ENCODE measurements at regions not wholly inside any gene's neighbourhood (a gene's known extent, or its start where the extent isn't known, plus 50 kb on each side); places are given as distances from the start of the nearest gene placed in this dataset.

DNA sequence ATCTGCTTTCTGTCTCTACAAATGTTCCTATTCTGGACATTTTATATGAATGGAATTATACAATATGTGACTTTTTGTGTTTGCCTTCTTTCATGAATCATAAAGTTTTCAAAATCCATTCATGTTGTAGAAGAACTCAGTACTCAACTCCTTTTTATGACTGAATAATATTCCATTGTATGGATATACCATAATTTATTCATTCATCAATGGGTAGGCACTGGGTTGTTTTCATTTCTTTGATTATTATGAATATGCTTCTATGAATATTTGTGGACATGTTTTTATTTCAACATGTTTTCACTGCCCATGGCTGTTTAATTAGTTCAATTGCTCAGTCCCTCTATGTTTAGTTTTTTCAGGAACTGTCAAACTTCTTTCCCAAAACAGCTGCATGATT, 76.5 kb upstream of the GTSF1L start:
- Mint-ChIP-seq H3K27me3 (ENCODE audit: unreplicated experiment) (peaks cover 2% of the 10 kb centered on the region), H3K4me3 (ENCODE audit: unreplicated experiment) (no peak overlapping the region), H3K27ac (ENCODE audit: unreplicated experiment) (no peak overlapping the region), H3K4me1 (ENCODE audit: unreplicated experiment) (no peaks in the 10 kb centered on the region), H3K36me3 (ENCODE audit: low read depth, unreplicated experiment) (no peaks in the 10 kb centered on the region), H3K9me3 (ENCODE audit: unreplicated experiment) (no peaks in the 10 kb centered on the region)
- TF ChIP-seq, protein P1, sequence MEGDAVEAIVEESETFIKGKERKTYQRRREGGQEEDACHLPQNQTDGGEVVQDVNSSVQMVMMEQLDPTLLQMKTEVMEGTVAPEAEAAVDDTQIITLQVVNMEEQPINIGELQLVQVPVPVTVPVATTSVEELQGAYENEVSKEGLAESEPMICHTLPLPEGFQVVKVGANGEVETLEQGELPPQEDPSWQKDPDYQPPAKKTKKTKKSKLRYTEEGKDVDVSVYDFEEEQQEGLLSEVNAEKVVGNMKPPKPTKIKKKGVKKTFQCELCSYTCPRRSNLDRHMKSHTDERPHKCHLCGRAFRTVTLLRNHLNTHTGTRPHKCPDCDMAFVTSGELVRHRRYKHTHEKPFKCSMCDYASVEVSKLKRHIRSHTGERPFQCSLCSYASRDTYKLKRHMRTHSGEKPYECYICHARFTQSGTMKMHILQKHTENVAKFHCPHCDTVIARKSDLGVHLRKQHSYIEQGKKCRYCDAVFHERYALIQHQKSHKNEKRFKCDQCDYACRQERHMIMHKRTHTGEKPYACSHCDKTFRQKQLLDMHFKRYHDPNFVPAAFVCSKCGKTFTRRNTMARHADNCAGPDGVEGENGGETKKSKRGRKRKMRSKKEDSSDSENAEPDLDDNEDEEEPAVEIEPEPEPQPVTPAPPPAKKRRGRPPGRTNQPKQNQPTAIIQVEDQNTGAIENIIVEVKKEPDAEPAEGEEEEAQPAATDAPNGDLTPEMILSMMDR (IDR thresholded peaks at IDR 0.05; ENCODE audit: unreplicated experiment) = no peak
- DNase-seq (ENCODE audit: low spot score) = no peak

DNA sequence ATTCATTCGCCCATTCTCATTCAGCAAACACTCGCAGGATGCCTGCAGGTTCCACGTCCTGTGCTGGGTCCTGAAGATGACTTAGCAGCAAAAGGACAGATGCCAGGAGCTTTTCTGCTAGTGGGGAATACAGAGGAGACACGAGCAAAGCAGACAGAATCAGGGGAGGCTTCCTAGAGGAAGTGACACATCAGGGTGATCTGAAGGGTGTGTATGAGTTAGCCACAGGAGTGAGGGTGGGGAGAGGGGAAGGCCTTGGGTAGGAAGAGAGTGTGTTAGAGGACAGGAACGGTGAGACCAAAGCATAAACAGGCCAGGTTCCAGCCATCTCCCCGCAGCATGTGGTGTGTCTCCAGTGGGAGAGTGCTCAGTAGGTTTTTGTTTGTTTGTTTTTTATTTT, 73.4 kb upstream of the GTSF1L start:
- TF ChIP-seq, protein P1 (IDR thresholded peaks at IDR 0.05; ENCODE audit: unreplicated experiment) = no peak
- no peak overlapping the region for H3K27ac Mint-ChIP-seq (ENCODE audit: unreplicated experiment)
- no peak overlapping the region for H3K4me3 Mint-ChIP-seq (ENCODE audit: unreplicated experiment)
- no peaks in the 10 kb centered on the region for H3K9me3 Mint-ChIP-seq (ENCODE audit: unreplicated experiment)
- no peak for DNase-seq (ENCODE audit: low spot score)
- peaks cover 3% of the 10 kb centered on the region for H3K36me3 Mint-ChIP-seq (ENCODE audit: low read depth, unreplicated experiment)
- H3K4me1 Mint-ChIP-seq (ENCODE audit: unreplicated experiment) = no peaks in the 10 kb centered on the region
- H3K27me3 Mint-ChIP-seq (ENCODE audit: unreplicated experiment) = peaks cover 3% of the 10 kb centered on the region

DNA sequence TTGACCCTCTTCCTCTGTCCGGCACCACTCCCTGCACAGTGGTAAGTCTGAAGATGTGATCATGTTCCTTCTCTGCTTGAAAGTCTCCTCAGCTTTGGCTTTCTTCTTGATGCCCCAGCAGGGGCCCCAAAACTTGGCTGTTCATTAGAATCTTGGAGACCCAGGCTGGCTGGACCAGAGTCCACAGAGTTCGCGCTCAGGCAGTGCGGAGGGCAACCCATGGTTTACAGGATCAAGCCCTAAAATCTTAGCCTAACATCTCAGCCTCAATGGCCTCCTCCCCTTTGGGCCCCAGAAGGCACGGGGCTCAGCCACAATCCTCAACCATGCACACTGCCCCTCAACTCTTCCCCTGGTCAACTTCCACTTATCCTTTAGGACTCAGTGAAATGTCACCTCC, 72.9 kb upstream of the GTSF1L start:
- no peak overlapping the region for H3K27ac Mint-ChIP-seq (ENCODE audit: unreplicated experiment)
- H3K36me3 Mint-ChIP-seq (ENCODE audit: low read depth, unreplicated experiment) = peaks cover 3% of the 10 kb centered on the region
- peaks cover 3% of the 10 kb centered on the region for H3K27me3 Mint-ChIP-seq (ENCODE audit: unreplicated experiment)
- H3K9me3 Mint-ChIP-seq (ENCODE audit: unreplicated experiment) = no peaks in the 10 kb centered on the region
- H3K4me3 Mint-ChIP-seq (ENCODE audit: unreplicated experiment) = no peak overlapping the region
- H3K4me1 Mint-ChIP-seq (ENCODE audit: unreplicated experiment) = no peaks in the 10 kb centered on the region
- no peak for DNase-seq (ENCODE audit: low spot score)
- TF ChIP-seq, protein P1 (IDR thresholded peaks at IDR 0.05; ENCODE audit: unreplicated experiment) = no peak

DNA sequence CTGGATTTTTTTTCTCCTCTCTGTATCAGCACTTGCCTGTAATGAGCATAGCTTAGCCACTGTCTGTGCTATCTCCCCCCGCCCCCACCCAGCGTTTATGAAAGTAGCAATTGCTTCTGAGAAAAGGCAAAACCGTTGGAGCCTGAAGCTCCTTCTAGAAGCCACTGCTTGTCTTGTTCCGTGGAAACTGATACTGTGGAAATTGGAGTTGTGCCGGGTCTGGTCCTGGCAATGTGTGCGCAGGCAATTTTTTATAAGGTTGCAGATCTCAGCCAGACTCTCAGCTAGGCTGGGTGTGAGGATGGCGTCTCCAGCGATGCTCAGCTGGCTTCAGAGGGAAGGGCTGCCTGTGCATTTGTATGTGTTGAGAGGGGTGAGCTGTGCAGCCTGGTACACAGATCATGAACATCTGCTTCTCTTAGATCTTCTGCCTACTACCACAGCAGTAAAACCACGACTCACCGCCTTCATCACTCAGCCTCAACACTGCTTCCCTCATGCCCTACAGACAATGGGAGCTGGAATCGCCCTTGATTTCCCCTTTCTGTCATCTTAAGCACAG, 72.4 kb upstream of the GTSF1L start:
- peaks cover 3% of the 10 kb centered on the region for H3K36me3 Mint-ChIP-seq (ENCODE audit: low read depth, unreplicated experiment)
- H3K27ac Mint-ChIP-seq (ENCODE audit: unreplicated experiment) = no peak overlapping the region
- TF ChIP-seq, protein P1 (IDR thresholded peaks at IDR 0.05; ENCODE audit: unreplicated experiment) = no peak
- H3K9me3 Mint-ChIP-seq (ENCODE audit: unreplicated experiment) = no peaks in the 10 kb centered on the region
- H3K27me3 Mint-ChIP-seq (ENCODE audit: unreplicated experiment) = peaks cover 3% of the 10 kb centered on the region
- no peak overlapping the region for H3K4me3 Mint-ChIP-seq (ENCODE audit: unreplicated experiment)
- no peak for DNase-seq (ENCODE audit: low spot score)
- H3K4me1 Mint-ChIP-seq (ENCODE audit: unreplicated experiment) = no peaks in the 10 kb centered on the region

DNA sequence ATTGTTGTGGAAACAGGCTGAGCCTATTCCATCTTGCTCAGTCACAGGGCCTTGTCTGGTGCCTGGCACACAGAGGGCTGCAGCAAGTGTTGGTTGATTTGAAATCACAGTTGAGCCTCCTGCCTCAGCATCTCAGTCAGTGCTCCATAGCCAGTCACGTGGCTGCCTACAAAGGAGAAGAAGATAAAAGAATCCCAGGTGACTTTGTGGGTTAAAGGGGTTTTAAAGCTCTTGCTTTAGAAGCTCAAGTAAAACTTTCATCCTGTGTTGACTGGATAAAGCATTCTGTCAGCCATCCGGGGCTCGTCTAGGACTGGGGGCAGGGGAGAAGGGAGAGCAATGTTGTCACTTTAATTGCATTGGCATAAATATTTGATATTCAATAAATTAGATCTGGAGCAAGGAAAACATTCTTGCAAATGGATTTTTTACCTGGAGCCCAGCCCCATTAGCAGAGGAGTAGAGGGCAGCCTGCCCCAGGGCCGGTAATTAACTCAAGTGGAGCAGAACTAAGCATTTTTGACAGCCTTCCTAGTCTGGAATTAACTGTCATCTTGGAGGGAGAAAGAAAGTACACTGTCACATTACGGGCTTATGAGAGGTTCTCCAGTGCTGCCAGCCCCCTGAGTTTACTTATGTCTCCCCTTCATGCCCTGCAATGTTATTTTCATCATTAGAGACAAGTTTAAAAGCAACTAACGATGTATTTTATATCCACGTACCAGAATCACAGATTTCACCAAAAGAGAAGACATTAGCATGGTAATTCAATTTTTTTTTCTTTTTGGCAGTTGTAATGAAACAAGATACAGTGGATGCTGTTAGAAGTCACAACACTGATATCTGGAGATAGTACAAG, 71.7 kb upstream of the GTSF1L start:
- DNase-seq (ENCODE audit: low spot score) = no peak
- no peaks in the 10 kb centered on the region for H3K9me3 Mint-ChIP-seq (ENCODE audit: unreplicated experiment)
- no peaks in the 10 kb centered on the region for H3K4me1 Mint-ChIP-seq (ENCODE audit: unreplicated experiment)
- peaks cover 3% of the 10 kb centered on the region for H3K27me3 Mint-ChIP-seq (ENCODE audit: unreplicated experiment)
- peaks cover 3% of the 10 kb centered on the region for H3K36me3 Mint-ChIP-seq (ENCODE audit: low read depth, unreplicated experiment)
- TF ChIP-seq, protein P1 (IDR thresholded peaks at IDR 0.05; ENCODE audit: unreplicated experiment) = no peak
- no peak overlapping the region for H3K27ac Mint-ChIP-seq (ENCODE audit: unreplicated experiment)
- H3K4me3 Mint-ChIP-seq (ENCODE audit: unreplicated experiment) = no peak overlapping the region

Data from endothelial cell (in vitro differentiated cells).